Muscle layer of duodenum (tissue), 2 donors: ENCODE measurements at regions not wholly inside any gene's neighbourhood (a gene's known extent, or its start where the extent isn't known, plus 50 kb on each side); places are given as distances from the start of the nearest gene placed in this dataset.

ENCODE experiments used
- H3K27ac ChIP-seq: one replicate; pipeline ENCODE4 v1.7.0; 2013; ENCODE audit warnings: mild to moderate bottlenecking, low read length
- H3K27me3 ChIP-seq: one replicate; pipeline ENCODE4 v1.7.0; 2013; ENCODE audit warnings: low read depth, mild to moderate bottlenecking, control low read depth, low read length
- H3K36me3 ChIP-seq, 2 donors: one replicate each; pipeline ENCODE4 v1.7.0; 2013; ENCODE audit warnings: low read length in 2 of 2, control low read depth in 1 of 2, mild to moderate bottlenecking in 1 of 2; ENCODE audit not compliant: insufficient read depth in 2 of 2, control insufficient read depth in 1 of 2
- H3K4me1 ChIP-seq, 2 donors: one replicate each; pipeline ENCODE4 v1.7.0; 2013; ENCODE audit warnings: low read length in 2 of 2, mild to moderate bottlenecking in 2 of 2, control low read depth in 1 of 2, moderate library complexity in 1 of 2; ENCODE audit not compliant: insufficient read depth in 2 of 2, control insufficient read depth in 1 of 2
- H3K4me3 ChIP-seq, 2 donors: one replicate each; pipeline ENCODE4 v1.7.0; 2013; ENCODE audit warnings: low read length in 2 of 2, low read depth in 1 of 2, mild to moderate bottlenecking in 1 of 2
- H3K9me3 ChIP-seq, 2 donors: one replicate each; pipeline ENCODE4 v1.7.0; 2013; ENCODE audit warnings: low read length in 2 of 2, control low read depth in 1 of 2, mild to moderate bottlenecking in 1 of 2; ENCODE audit not compliant: control insufficient read depth in 1 of 2
- donor health status: healthy.

- Histone ChIP-seq H3K4me1 (no peaks in the 10 kb centered on the region), H3K9me3 (no peaks in the 10 kb centered on the region), H3K27me3 (no peaks in the 10 kb centered on the region), H3K36me3 (peaks cover 0 to 3% of the 10 kb centered on the region in 2 donors), H3K27ac (no peak overlapping the region), H3K4me3 (no peak overlapping the region)
Observed at GRCh38 chr2:19119326-19120001, 239.0 kb downstream of the OSR1 start.

GRCh38 chr2:19116918-19117317, 241.5 kb downstream of the OSR1 start:
- Histone ChIP-seq H3K27me3 (no peaks in the 10 kb centered on the region), H3K4me3 (no peak overlapping the region), H3K27ac (no peak overlapping the region), H3K9me3 (no peaks in the 10 kb centered on the region), H3K4me1 (no peaks in the 10 kb centered on the region), H3K36me3 (peaks cover 0 to 3% of the 10 kb centered on the region in 2 donors)

- H3K9me3 ChIP-seq, result no peaks in the 10 kb centered on the region
- H3K27me3 ChIP-seq, result no peaks in the 10 kb centered on the region
- H3K4me1 ChIP-seq, result no peaks in the 10 kb centered on the region
- H3K4me3 ChIP-seq, result no peak overlapping the region
- no peak overlapping the region for H3K27ac ChIP-seq
- H3K36me3 ChIP-seq, result no peaks in the 10 kb centered on the region
Observed at GRCh38 chr2:19114754-19115231, 243.6 kb downstream of the OSR1 start.

- no peaks in the 10 kb centered on the region for H3K27me3 ChIP-seq
- no peaks in the 10 kb centered on the region for H3K36me3 ChIP-seq
- H3K4me3 ChIP-seq, result no peak overlapping the region
- H3K4me1 ChIP-seq, result no peaks in the 10 kb centered on the region
- H3K27ac ChIP-seq, result no peak overlapping the region
- no peaks in the 10 kb centered on the region for H3K9me3 ChIP-seq
Observed at GRCh38 chr2:19114126-19114525, 244.3 kb downstream of the OSR1 start.

GRCh38 chr2:19111354-19111753, 247.1 kb downstream of the OSR1 start:
- no peaks in the 10 kb centered on the region for H3K27me3 ChIP-seq
- no peaks in the 10 kb centered on the region for H3K36me3 ChIP-seq

GRCh38 chr2:19109518-19109917, 248.9 kb downstream of the OSR1 start:
- H3K4me1 ChIP-seq, result no peaks in the 10 kb centered on the region
- no peak overlapping the region for H3K27ac ChIP-seq
- no peaks in the 10 kb centered on the region for H3K36me3 ChIP-seq
- H3K9me3 ChIP-seq, result no peaks in the 10 kb centered on the region
- H3K27me3 ChIP-seq, result no peaks in the 10 kb centered on the region
- H3K4me3 ChIP-seq, result no peak overlapping the region

More at GRCh38 chr2:19111354-19111753, 247.1 kb downstream of the OSR1 start:
- Histone ChIP-seq H3K4me3 (no peak overlapping the region), H3K9me3 (no peaks in the 10 kb centered on the region), H3K4me1 (no peaks in the 10 kb centered on the region), H3K27ac (no peak overlapping the region)

GRCh38 chr2:19106376-19106775, 252.0 kb downstream of the OSR1 start:
- no peaks in the 10 kb centered on the region for H3K9me3 ChIP-seq
- no peaks in the 10 kb centered on the region for H3K27me3 ChIP-seq
- H3K4me3 ChIP-seq, result no peak overlapping the region
- no peaks in the 10 kb centered on the region for H3K36me3 ChIP-seq
- no peaks in the 10 kb centered on the region for H3K4me1 ChIP-seq
- no peak overlapping the region for H3K27ac ChIP-seq

- no peaks in the 10 kb centered on the region for H3K27me3 ChIP-seq
- H3K36me3 ChIP-seq, result no peaks in the 10 kb centered on the region
- H3K9me3 ChIP-seq, result no peaks in the 10 kb centered on the region
- no peak overlapping the region for H3K4me3 ChIP-seq
- no peak overlapping the region for H3K27ac ChIP-seq
- H3K4me1 ChIP-seq, result no peaks in the 10 kb centered on the region
Observed at GRCh38 chr2:19104503-19104902, 253.9 kb downstream of the OSR1 start.

GRCh38 chr2:19102696-19103423, 255.6 kb downstream of the OSR1 start:
- H3K27ac ChIP-seq, result no peak overlapping the region
- no peaks in the 10 kb centered on the region for H3K4me1 ChIP-seq
- H3K9me3 ChIP-seq, result no peaks in the 10 kb centered on the region
- H3K27me3 ChIP-seq, result no peaks in the 10 kb centered on the region
- no peaks in the 10 kb centered on the region for H3K36me3 ChIP-seq
- no peak overlapping the region for H3K4me3 ChIP-seq

GRCh38 chr2:19101968-19102367, 256.5 kb downstream of the OSR1 start:
- Histone ChIP-seq H3K27ac (no peak overlapping the region), H3K9me3 (no peaks in the 10 kb centered on the region), H3K4me3 (no peak overlapping the region), H3K27me3 (no peaks in the 10 kb centered on the region), H3K4me1 (no peaks in the 10 kb centered on the region), H3K36me3 (no peaks in the 10 kb centered on the region)

- H3K27ac ChIP-seq, result no peak overlapping the region
- H3K36me3 ChIP-seq, result no peaks in the 10 kb centered on the region
- no peaks in the 10 kb centered on the region for H3K4me1 ChIP-seq
- no peak overlapping the region for H3K4me3 ChIP-seq
- no peaks in the 10 kb centered on the region for H3K27me3 ChIP-seq
- H3K9me3 ChIP-seq, result no peaks in the 10 kb centered on the region
Observed at GRCh38 chr2:19100570-19100969, 257.9 kb downstream of the OSR1 start.
